ENCODE measurements at regions not wholly inside any gene's neighbourhood (a gene's known extent, or its start where the extent isn't known, plus 50 kb on each side); places are given as distances from the start of the nearest gene placed in this dataset.

- no peak for DNase-seq
Observed at GRCh38 chr16:62249069-62249468, 212.8 kb upstream of the CDH8 start.

DNA sequence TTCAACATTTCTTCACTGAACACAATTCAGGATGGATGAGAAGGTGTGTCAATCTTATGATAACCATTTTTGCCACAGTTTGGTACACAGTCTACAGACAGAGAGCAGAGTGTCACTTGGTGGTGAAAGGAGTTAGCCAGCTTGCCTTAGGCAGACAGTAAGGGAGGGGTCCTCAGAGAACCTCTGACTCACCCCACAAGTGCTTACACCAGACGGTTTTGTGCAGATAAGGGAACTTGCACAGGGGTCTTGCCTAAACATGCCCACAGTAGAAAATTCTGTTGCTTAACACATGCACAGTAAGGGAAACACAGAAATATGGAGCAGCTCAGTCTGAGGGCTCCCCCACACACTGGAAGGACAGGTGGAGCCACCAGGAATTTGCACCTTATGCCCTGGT, 204.5 kb upstream of the CDH8 start:
- DNase-seq = no peak

DNA sequence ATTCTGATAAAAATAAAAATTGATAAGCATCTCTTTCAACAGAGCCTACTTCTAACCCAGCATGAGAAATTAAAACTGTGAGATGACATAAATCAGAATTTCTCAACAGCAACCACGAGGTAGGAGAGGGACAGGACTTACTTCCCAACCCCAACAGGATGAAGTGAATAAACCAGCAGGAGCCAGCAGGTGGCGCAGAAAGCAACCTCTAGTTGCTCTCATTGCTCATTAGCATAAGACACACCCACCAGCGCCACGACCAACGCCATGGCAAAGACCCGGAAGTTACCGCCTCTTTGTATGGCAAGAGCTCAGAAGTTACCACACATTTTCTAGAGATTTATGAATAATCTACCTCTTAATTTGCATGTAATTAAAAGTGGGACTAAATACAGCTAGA, 189.4 kb upstream of the CDH8 start:
- DNase-seq = peak; percentile 21

DNA sequence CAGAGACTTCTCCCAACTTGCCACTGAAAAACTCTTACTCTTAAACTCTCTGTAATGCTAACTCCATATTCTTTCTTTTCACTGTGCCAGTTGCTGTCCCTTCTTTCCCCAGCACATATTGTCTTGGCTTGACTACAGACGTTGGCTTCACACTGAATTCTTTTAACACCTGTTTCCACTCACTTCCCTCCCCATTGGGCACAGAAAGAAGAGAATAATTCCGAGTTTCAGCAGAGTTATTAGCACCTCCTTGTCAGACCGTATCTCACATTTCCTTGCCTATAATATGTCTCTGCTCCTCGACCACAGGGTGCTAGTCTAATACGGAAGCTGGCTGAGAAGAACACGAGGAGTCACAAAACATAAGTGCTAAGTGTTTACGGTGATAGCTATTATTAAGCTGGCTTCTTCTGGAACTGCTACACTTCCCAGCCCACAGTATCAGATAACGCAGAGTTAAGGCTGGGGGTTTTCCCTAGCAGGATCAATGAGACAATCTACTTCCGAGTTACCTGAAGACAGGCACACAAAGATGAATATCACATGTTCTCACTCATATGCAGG, 188.5 kb upstream of the CDH8 start:
- DNase-seq = no peak

- DNase-seq = no peak
Observed at GRCh38 chr16:62216837-62217236, 180.6 kb upstream of the CDH8 start.

DNA sequence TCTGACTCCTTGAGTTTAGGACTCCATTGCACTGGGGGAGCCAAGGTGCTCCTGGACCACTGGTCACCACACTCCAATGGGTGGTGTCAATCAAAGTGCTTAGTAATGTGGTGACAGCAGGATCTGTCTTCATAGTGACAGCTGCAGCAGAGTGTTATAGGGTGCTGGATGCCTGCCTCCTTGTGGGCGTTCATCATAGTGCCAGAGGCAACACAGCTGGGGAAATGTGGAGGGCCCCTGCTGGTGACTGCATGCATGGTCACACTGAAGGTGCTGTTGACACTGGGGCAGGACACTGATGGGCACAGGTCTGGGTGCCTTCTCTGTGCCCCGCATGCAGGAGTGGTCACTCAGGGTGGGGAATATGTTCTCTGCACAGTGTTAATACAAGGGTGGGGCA, 177.5 kb upstream of the CDH8 start:
- no peak for DNase-seq

GRCh38 chr16:62208934-62209333, 172.7 kb upstream of the CDH8 start:
- no peak for DNase-seq

DNA sequence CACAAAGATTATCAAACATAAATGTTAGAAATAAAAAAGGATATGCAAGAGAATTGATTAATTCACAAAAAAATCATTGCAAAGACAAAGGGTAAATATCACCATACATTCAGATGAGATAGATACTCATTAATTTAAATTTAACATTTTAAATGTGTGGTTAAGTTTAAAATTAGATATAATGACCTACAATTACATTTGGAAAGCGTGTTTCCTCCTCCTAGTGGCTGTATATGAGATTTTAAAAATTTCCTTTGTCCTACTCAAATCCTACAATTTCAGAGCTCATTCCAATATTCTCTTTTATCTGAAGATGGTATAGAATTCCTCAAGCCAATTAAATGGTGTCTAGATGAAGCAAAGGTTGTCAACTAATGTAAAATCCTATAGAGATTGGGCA, 169.2 kb upstream of the CDH8 start:
- DNase-seq = no peak

- no peak for DNase-seq
Observed at GRCh38 chr16:62201911-62202310, 165.7 kb upstream of the CDH8 start.

DNA sequence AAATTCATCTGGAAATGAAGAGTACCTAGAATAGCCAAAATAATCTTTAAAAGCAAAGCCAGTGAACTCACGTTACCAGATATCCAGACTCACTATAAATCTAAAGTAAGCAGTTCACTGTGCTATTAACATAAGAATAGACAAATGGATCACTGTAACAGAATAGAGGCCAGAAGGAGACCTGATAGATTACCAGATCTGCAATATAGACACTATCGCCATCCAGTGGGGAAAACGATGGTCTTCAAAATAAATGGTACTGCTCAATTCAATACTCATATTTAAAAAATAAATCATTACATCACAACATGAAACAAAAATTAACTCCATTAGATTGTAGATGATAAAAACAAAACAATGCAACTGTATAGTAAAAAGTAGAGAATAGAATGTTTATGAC, 158.6 kb upstream of the CDH8 start:
- no peak for DNase-seq

DNA sequence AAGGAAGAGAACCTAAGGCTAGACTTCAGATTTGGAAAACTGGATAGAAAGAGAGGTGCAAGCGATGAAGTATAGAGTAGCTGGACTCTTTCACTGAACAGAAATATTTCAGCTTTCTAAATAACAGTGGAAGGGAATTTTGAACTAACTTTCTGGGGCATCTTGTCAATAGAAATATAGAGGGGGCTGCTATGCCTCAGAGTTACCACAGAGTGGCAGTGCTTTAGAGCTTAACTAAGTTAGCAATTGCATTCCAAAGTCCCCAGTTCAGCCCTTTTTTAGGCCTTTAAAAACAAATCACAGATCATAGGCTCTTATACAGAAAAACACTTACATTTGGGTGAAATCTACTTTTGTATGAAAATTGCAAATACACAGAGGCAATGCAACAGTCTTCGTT, 154.2 kb upstream of the CDH8 start:
- no peak for DNase-seq

DNA sequence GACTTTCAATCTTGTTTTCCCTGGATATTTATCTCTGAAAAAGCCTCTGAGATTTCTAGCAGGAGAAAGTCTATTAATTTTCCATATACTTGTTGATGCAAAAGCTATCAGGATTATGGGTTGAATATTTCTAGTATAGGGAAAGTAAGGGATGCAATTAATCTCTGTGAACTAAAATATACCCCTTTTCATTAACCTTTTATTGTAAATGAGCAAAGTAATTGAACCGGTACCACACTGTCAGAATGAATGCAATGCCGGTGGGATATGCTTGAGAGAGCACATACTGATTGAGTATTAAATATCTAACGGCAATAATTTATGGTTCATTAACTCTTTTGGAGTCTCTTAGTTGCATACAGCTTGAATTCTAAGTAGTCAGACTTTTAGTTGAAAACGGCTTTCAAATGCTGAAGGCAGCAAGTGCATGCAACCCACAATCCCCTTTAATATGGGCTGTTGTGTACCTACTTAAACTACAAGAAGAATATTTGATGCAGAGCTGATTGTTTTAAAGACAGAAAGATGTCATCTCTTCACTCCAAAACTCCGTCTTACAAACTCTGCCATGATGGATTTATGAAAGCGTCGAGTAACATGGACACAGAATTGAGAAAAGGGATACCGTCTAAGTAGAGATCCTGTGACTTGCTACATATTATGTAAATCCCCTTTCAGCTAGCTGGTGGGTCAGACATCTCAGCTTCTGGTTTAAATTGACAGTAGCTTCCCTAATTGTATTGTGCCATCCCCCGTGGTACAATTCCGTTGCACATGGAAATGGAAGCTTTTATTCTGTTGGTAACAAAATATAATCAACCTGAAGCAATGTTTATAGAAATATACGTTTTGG, 141.3 kb upstream of the CDH8 start:
- DNase-seq = no peak

DNA sequence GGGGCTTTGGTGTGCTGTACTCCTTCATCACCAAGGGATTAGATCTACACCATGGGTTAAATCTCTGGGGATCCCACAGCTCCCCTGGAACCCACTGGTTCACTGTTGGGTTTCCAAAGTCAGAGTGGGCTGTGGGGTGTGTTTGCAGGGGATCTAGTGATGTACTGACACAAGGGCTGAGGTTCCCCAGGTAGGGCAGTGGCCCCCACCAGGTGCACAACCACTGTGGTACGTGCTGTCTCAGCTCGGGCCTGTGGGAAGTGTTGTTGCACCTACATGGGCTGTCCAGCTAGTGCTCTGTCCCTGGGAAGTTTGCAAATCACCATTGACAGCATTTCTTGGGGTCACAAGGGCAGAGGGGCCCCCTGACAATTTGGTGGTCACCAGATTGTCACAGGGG, 134.4 kb upstream of the CDH8 start:
- no peak for DNase-seq

DNA sequence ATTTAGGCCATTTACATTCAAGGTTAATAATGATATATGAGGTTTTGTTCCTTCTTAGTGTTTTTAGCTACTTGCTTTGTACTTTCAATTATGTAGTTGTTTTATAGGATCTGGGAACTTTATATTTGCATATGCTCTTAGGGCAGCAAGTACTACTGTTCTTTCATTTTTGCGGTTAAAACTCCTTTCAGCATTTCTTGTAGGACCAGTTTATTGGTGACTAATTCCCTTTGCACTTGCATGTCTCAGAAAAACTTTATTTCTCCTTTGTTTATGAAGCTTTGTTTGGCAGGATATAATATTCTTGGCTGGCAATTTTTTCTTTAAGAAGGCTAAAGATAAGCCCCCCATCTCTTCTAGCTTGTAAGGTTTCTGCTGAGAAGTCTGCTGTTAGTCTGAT, 131.3 kb upstream of the CDH8 start:
- no peak for DNase-seq

- DNase-seq = no peak
Observed at GRCh38 chr16:62157544-62157943, 121.3 kb upstream of the CDH8 start.

DNA sequence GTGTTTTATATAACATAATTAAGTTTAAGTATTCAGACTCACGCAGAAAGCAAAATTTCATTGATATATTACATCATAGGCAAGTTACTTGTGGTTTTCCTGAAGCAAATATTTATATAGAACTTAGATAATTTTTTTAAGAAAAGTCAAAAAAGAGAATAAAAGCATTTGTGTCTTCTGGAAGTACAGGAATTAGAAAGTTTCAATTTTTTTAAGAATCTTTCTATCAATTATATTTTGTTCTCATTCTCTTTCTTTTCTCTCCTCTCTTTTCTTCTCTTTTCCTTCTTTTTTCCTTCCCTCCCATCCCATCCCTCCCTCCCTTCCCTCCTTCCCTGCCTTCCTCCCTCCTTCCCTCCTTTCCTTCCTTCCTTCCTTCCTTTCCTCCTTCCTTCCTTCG, 120.7 kb upstream of the CDH8 start:
- DNase-seq = no peak

DNA sequence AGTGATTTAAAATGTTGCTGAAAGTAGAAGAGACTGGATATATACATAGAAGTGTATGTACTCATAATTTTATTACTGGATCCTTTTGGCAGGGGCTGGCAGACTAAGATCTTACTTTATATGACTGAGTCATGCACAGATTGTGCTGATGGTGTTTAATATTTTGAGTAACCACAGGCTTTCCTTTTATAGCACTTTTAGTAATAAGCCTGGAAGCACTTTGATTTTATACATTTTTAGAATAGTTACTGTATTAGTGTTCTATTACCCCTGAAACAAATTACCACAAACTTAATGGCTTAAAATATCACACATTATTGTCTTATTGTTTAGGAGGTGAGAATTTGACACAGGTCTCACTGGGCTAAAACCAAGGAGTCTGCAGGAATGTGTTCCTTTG, 113.4 kb upstream of the CDH8 start:
- DNase-seq = no peak

GRCh38 chr16:62137996-62138395, 101.8 kb upstream of the CDH8 start:
- DNase-seq = no peak

DNA sequence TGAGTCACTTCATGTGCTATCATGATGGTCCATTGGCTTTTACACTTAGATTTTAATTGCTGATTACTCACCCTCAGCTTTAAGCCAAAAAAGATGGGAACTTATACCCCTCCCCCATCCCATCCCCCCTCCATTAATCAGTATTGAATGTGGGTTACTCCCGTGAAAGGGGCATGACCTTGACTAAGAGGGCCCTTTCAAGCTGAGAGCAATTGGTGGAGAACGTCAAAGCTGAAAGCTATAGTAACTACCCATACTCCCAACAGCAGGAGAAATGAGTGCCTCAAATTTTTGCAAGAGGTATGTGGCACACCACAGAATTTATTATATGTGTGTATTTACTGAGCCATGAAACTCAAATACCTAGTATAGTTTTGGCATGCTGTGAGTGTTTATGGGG, 99.7 kb upstream of the CDH8 start:
- no peak for DNase-seq

- DNase-seq = no peak
Observed at GRCh38 chr16:62135446-62135845, 99.2 kb upstream of the CDH8 start.

- no peak for DNase-seq
Observed at GRCh38 chr16:62130101-62130500, 93.9 kb upstream of the CDH8 start.

DNA sequence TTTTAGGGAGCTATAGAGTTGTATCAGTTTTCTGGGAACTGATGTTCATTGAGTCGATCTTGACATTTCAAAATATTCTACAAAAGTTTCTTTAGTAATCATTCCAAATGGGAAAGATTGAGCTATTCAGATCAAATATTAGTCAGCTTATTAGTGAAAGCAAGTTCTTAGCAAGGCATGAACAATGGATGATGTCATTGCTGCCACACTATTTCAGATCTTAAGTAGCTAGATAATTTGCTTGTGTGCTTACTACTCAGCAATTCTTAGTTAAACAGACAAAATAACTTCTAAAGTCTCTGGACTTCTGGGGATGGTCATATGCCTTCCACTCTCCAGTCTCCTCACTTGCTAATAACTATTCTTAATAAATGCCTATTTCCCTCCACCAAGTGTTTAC, 69.0 kb upstream of the CDH8 start:
- no peak for DNase-seq

DNA sequence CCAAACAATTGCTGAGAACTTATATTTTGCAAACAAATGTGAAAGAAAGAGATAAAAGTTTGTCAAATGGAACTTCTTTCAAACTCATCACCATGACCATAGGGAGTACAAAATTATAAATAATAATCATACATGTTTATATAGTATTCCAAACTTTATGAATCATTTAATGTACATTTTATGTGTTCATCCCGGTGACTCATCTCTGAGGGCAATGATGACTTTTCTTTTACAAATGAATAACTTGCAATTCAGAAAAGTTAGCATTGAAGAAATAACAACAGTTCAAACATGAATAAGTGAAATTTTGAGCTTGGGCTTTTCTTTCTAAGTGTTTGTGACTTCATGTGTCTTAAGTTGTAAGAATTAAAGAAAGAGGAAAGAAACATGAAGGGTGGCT, 66.3 kb upstream of the CDH8 start:
- DNase-seq = no peak

GRCh38 chr16:62100651-62101050, 64.4 kb upstream of the CDH8 start:
- no peak for DNase-seq

- DNase-seq = no peak
Observed at GRCh38 chr16:62089715-62090114, 53.5 kb upstream of the CDH8 start.
